OCI-M2 (cell line): ENCODE measurements at regions not wholly inside any gene's neighbourhood (a gene's known extent, or its start where the extent isn't known, plus 50 kb on each side); places are given as distances from the start of the nearest gene placed in this dataset.
"Not testable (repeated sequence)": the region's sequence is repeated elsewhere in the genome, so short reads cannot be mapped to it uniquely, and the experiment has no call there.

Experiments
- DNase-seq: peaks from one replicate; lab custom pipeline; 2025; ENCODE audit not compliant: unreplicated experiment; lab: John Stamatoyannopoulos, UW

GRCh38 chr4:84145176-84145575 lies 353.9 kb downstream of the NKX6-1 start:
- DNase-seq = no peak

- DNase-seq = not testable (repeated sequence)
These were observed 372.2 kb downstream of the NKX6-1 start for GRCh38 chr4:84126911-84127310.

GRCh38 chr4:84126061-84126787 lies 372.9 kb downstream of the NKX6-1 start:
- DNase-seq = no peak

- DNase-seq = no peak
These were observed 389.1 kb downstream of the NKX6-1 start for GRCh38 chr4:84110040-84110439.

DNA sequence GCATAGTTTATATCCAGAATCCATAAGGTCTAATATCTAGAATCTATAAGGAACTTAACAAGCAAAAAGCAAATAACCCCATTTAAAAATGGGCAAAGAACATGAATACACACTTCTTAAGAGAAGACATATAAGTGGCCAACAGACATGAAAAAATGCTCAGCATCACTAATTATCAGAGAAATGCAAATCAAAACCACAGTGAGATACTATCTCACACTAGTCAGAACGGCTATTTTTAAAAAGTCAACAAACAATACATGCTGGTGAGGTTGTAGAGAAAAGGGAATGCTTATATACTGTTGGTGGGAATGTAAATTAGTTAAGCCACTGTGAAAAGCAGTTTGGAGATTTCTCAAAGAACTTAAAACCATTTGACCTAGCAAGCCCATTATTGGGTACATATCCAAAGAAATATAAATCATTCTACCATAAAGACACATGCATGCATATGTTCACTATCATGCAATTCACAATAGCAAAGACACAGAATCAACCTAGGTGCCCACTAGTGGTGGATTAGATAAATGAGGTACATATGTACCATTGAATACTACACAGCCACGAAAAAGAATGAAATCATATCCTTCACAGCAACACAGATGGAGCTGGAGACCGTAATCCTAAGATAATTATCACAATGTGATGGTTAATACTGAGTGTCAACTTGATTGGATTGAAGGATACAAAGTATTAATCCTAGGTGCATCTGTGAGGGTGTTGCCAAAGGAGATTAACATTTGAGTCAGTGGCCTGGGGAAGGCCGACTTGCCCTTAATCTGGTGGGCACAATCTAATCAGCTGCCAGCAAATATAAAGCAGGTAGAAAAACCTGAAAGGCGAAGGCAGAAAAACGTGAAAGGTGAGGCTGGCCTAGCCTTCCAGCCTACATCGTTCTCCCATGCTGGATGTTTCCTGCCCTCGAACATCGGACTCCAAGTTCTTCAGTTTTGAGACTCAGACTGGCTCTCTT lies 397.2 kb downstream of the NKX6-1 start:
- not testable (repeated sequence) for DNase-seq

DNA sequence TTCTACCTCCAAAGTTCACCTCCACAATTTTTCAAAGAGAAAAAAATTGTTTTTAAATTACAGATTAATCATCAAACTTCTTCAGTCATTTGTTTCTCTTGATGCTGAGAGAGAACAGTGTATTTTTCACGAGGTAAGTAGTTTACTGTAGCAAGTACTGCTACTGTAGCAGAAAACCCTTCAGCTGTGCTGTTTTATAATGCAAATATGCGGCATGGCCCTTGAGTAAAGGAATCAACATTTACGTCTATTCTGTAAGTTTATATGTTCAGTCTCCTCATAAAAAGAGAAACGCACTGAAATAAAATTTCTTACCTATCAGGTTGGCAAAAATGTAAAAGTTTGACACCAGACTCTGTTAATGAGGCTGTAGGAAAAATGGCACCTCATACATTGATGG lies 399.0 kb downstream of the NKX6-1 start:
- DNase-seq = no peak

DNA sequence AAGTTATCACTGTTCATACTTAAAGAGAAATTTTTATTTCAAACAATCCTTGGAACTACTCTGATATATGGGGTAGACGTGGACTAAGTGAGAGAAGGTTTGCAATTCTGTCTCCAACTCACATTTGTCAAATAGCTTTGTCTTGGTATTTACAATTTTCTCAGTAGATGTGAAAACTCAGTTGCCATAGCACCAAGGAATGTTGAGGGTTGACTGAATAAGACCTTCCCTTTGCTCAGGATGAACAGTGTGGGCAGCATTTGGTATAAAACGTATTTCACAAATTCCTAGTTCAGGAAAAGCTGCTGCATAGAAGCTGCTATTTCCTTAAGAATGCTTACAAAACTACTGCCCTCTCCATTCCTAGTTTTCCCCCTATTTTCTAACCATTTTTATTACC lies 399.5 kb downstream of the NKX6-1 start:
- DNase-seq = no peak

GRCh38 chr4:84091266-84091665 lies 407.8 kb downstream of the NKX6-1 start:
- DNase-seq = no peak

DNA sequence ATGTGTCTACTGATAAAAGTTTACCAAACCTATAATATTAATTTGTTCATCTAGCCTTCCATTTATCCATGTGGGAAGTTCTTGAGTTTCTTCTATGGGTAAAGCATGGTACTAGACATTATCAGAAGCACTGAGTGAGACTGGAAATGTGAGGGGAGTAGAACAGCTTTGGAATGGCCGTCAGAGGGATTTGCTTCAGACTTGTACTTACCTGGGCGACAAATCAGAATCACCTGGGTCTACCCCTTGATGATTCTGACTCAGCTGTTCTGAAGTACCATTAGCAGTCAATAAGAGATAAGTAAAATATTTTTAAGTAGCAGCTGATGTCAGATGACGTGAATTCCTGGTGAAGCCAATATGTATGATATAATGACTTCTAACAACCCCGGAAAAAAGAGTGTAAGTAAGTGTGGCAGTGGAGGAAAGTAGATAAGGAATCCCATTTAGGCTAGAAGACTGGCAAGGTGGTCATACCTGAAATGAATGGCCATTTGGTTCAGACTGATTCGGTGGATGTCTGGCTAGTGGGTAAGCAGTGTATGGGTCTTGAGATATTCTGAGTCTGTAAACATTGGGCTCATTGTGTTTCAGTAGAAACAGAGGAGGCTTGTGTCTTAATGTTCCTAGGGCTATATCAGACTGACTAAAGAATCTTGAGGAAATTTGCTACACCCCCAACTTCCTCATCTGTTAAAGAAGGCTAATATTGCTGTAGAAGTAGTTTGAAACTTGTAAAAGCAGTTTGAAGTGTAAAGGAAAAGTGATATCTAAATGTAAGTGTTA lies 409.2 kb downstream of the NKX6-1 start:
- no peak for DNase-seq

DNA sequence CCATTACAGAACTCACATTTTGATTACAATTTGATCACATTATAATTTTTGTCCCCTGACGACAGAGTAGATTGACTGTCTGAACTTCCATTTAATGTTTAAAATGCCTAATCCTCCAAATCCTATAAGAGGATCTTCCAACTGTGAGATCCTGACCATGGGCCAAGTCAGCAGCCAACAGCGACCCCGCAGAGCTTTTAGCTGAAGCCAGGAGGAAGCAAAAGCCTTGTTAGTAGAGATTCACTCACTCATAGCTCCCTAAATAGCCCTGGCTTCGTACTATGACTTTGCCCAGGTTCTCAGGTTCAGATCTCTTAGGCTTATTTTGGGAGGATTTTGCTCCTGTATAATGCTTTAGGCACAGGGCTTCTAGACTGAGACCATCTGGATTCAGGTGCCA lies 413.1 kb downstream of the NKX6-1 start:
- DNase-seq = no peak

DNA sequence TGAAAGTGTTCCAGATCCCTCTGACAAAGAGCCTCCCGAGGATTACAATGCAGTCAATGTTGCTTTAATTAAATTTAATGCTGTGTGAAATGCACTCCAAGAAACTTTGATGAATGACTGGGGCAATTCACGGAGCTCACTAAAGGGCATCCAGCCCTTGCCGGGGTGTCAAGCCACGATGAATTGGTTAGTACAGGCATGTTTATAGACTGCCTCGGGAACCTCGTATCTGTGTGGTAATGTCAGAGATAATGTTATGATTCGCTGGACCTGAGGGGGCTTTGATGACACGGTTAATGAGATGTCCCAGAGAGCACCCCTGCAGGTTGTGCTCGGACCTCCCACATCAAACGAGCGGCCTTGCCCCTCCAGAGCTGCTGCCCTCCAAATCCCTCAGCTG lies 428.8 kb downstream of the NKX6-1 start:
- no peak for DNase-seq

DNA sequence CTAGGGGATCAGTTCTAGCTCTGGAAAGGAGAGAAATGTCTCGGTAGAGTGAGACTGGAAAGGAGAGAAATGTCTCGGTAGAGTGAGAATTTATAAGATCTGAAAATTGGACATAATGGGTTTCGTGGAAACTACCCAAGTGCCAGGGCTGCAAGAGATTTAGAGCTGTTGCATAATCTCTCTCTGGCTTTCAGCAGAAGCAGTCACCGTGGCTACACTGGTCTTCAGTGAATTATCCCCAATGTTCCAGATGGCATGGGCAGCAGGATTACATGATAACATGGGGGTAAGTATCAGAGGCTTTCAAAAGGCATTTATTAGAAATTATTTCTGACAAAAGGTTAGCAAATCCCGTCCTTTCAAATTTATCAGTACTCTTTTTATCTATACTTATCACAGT lies 435.5 kb downstream of the NKX6-1 start:
- no peak for DNase-seq

DNA sequence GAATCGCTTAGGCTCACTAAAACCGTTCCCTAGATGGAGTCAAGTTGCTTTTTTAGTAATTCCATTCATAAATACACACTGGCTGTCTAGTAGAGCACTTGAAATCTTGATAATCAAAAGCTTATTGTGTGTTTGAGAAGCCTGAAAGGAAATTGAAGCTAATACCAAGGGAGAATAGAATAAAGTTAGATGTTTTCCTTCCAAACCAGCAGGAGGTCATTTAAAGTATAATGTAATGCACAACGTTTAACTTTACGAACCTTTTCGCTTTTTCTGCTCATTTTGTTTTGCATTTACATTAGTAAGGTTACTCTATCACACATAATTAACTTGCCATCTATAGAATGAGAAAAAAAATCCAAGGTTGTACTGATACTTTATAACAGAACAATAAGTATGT lies 440.9 kb downstream of the NKX6-1 start:
- no peak for DNase-seq

DNA sequence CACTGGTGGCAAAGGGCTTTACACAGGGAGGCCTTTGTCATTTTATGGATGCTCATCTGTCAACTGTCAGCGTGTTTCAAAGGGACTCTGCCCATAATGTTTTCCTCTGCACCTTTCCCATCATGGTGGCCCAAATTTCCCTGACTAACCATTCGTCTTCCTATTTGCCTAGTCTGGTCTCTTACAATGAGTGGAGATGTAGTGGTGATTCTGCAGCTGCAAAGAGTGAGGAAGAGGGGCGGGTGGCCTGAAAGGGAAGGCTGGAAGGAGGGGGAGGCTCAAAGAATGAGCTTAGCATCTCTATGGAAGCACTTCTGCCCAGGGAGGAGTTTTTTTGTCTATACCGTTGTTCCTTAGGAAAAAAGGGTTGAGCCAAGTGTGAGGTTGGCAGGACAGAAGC lies 447.5 kb downstream of the NKX6-1 start:
- no peak for DNase-seq

GRCh38 chr4:84051089-84051488 lies 448.0 kb downstream of the NKX6-1 start:
- DNase-seq = no peak

GRCh38 chr4:84050015-84050414 lies 449.1 kb downstream of the NKX6-1 start:
- DNase-seq = no peak

GRCh38 chr4:84046551-84046950 lies 452.5 kb downstream of the NKX6-1 start:
- DNase-seq = no peak

GRCh38 chr4:84041426-84041825 lies 457.7 kb downstream of the NKX6-1 start:
- no peak for DNase-seq

DNA sequence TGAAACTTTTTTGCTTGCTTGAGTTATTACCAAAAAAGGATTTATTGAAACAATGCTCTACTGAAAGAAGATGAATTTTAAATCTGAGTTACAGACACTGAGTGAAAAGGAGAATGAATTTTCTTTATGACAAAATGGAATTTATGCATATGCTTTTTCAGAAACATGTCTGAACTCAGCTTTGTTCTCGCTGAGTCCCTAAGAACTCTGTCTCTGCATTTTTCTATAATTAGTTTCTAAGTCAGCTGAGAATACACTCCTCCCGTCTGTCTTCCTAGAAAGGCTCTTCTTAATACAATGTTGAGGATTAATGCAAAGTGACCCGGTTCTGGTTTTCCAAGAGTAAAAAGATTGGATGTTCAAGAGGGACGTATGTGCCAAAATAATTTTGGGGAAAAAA lies 463.5 kb downstream of the NKX6-1 start:
- no peak for DNase-seq

DNA sequence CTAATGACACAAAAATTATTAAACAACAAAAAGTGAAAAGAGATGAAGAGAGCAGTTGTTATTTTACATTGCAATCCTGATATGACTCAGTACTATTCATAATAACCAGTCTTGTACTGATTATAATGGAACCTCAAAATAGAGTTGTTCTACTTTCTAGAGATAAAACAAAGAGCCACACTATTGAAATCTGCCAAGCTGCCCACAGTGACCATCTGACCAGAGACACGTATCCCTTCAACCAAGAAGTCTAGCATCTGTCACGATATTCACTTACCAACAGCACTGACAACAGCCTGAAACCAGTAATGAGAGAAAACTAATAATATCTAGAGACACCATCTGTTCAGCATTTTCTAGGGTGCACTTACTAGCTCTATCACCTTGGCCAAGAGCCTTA lies 466.7 kb downstream of the NKX6-1 start:
- DNase-seq = no peak

DNA sequence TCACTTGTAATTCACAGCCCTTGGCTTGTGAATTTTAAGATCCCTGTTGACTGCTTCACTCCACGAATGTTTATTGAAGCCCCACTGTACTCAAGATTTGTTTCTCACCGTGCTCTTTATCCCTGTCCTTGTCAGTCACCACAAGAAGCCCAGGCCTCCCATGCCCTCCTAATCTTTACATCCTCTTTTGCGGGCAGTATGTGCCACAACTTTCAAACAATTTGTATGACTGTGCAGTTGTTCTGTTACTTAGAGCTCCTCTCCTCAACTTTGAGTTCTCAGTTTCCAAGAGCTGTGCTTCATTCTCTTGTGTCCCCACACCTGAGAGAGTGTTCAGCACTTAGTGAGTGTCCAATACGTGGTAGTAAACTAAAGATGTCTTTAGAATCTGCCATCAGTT lies 467.7 kb downstream of the NKX6-1 start:
- peak; percentile 15 for DNase-seq
